Right lobe of liver (tissue), 4 donors: ENCODE measurements at regions not wholly inside any gene's neighbourhood (a gene's known extent, or its start where the extent isn't known, plus 50 kb on each side); places are given as distances from the start of the nearest gene placed in this dataset.

Experiments
- CTCF ChIP-seq, 4 donors: fragments of 200-600 bp in 3 of 4; fragments of 450-650 bp in 1 of 4; IDR thresholded peaks; one replicate each; pipeline versions ENCODE4 v1.5.1 to v1.8.0; 2016 to 2022; ENCODE audit warnings: antibody characterized with exemption in 4 of 4, mild to moderate bottlenecking in 2 of 4
- POLR2A ChIP-seq: fragments of 450-650 bp; IDR thresholded peaks from one replicate; pipeline ENCODE4 v1.6.1; 2017; ENCODE audit warnings: antibody characterized with exemption, mild to moderate bottlenecking
- donor health status: DM: no; HTN: no; CAD: no.
- donor health status: DM: no; HTN: no; CAD: no.
- donor health status: DM: no; HTN: yes; CAD: no.

GRCh38 chr7:22675917-22676343, 51.1 kb upstream of the IL6 start:
- TF ChIP-seq POLR2A (no peak), CTCF (IDR thresholded peaks at IDR 0.05) (no peak)
